Uterus (tissue), 2 donors: ENCODE measurements at regions not wholly inside any gene's neighbourhood (a gene's known extent, or its start where the extent isn't known, plus 50 kb on each side); places are given as distances from the start of the nearest gene placed in this dataset.

ENCODE experiments used
- POLR2A ChIP-seq, 2 donors: fragments of 450-650 bp; IDR thresholded peaks; one replicate each; pipeline ENCODE4 v1.6.1; 2016; ENCODE audit warnings: antibody characterized with exemption in 2 of 2, mild to moderate bottlenecking in 1 of 2, moderate library complexity in 1 of 2
- TF ChIP-seq, protein P1 (sequence below), 4 experiments: fragments of 200-600 bp in 2 of 4; fragments of 450-650 bp in 2 of 4; sonication (generic) in 2 of 4; IDR thresholded peaks; one replicate each; pipeline ENCODE4 v1.5.1; 2016 to 2019; ENCODE audit warnings: antibody characterized with exemption in 4 of 4, mild to moderate bottlenecking in 2 of 4, moderate library complexity in 1 of 4

GRCh38 chr4:112819729-112820128 is 182.8 kb downstream of the LARP7 start:
- TF ChIP-seq, protein P1, sequence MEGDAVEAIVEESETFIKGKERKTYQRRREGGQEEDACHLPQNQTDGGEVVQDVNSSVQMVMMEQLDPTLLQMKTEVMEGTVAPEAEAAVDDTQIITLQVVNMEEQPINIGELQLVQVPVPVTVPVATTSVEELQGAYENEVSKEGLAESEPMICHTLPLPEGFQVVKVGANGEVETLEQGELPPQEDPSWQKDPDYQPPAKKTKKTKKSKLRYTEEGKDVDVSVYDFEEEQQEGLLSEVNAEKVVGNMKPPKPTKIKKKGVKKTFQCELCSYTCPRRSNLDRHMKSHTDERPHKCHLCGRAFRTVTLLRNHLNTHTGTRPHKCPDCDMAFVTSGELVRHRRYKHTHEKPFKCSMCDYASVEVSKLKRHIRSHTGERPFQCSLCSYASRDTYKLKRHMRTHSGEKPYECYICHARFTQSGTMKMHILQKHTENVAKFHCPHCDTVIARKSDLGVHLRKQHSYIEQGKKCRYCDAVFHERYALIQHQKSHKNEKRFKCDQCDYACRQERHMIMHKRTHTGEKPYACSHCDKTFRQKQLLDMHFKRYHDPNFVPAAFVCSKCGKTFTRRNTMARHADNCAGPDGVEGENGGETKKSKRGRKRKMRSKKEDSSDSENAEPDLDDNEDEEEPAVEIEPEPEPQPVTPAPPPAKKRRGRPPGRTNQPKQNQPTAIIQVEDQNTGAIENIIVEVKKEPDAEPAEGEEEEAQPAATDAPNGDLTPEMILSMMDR (IDR thresholded peaks at IDR 0.05) = no peak
- no peak for TF ChIP-seq POLR2A (IDR thresholded peaks at IDR 0.05)
